GM21528 (cell line): ENCODE measurements at regions not wholly inside any gene's neighbourhood (a gene's known extent, or its start where the extent isn't known, plus 50 kb on each side); places are given as distances from the start of the nearest gene placed in this dataset.

Source experiments
- ATAC-seq: cut with Tn5 transposase; IDR thresholded peaks from one replicate; pipeline ENCODE4 v1.9.1; 2021; ENCODE audit warnings: mild to moderate bottlenecking, moderate library complexity; ENCODE audit not compliant: unreplicated experiment, low FRiP score

GRCh38 chr9:84169240-84169639 lies 171.3 kb downstream of the SLC28A3 start:
- ATAC-seq = no peak

DNA sequence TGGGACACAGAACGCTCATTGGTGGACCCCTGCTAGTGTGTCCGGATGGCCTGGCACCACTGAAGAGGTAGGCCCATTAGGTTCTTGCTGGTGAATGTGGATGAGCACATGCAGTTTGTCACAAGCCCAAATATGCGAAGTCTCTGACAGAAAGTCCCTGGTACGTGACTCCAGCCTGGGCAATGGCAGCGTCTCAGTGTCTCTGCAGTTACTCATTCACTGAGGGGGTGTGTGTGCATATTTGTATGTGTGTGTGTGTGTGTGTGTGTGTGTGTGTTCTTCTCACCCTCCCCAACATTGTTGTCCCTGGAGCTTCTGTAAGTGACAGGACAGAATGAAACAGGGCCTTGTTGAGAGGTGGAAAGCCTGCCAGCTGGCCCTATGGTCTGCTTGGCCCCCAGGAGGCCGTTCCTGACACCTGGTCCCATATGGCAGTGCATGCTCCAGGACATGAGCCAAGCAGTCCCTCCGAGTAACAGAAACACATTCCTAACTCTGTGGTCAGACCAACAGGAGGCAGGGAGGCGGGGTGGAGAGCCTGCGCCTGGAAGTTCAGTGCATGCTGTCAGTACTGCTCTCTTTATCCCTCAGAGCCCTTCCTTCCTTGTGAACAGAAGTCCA lies 169.9 kb downstream of the SLC28A3 start:
- no peak for ATAC-seq

DNA sequence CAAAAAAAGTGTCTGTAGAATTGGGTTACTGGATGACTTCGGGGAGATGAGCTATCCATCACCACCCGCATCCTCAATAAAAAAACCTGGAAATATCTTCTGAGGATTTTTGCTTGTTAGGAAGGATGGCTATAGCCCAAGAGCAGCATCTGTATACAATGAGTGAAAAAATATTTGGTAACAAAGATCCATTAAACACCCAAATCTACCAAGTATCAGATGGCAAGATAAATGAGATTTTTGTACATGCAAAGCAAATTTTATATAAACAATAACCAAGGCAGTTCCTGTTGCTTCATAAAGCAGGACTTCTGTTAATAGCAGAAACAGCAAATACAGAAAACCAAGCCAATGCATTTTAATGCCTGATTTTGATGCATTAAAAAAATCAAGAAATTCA lies 166.6 kb downstream of the SLC28A3 start:
- no peak for ATAC-seq

- no peak for ATAC-seq
Observed at GRCh38 chr9:84174486-84174885, 166.1 kb downstream of the SLC28A3 start.

- ATAC-seq = no peak
Observed at GRCh38 chr9:84177407-84177806, 163.2 kb downstream of the SLC28A3 start.

DNA sequence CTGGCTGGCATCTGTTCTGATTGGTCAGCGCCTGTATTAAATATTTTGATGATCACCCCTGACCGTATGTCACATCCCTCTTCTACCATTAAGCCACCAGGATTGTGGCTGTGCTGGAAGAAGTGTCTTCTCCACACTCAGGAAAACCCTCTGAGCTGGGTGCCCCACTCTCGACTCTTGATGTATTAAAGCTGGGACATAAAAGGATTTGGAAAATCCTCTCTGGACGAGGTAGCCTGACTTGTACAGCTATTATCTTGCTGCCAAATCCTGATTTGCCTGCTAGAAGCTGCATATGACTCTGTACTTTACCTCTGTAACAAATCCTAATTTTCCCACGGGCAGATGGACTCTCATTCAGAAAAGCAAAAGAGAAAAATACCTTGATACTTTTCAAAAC lies 161.0 kb downstream of the SLC28A3 start:
- no peak for ATAC-seq

- ATAC-seq = no peak
Observed at GRCh38 chr9:84187090-84187489, 153.5 kb downstream of the SLC28A3 start.

- ATAC-seq = no peak
Observed at GRCh38 chr9:84189904-84190303, 150.7 kb downstream of the SLC28A3 start.

DNA sequence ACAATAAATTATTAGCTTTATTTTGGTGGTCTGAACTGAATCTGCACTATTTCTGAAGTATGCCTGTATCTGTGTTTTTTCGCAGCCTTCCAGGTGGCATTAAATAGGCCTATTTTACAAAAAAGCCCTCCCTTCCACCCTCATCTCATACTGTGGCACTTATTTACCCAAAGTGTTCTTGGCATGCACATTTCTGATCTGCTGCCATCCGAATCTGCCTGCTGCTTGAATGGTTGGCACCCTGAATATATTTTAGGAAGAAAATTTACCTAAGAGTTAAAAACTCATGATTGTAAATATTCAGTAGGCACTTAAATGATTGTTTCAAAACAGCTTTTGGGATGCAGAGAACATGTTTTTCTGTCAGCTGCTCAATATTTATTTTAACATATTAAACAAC lies 150.1 kb downstream of the SLC28A3 start:
- ATAC-seq = no peak

DNA sequence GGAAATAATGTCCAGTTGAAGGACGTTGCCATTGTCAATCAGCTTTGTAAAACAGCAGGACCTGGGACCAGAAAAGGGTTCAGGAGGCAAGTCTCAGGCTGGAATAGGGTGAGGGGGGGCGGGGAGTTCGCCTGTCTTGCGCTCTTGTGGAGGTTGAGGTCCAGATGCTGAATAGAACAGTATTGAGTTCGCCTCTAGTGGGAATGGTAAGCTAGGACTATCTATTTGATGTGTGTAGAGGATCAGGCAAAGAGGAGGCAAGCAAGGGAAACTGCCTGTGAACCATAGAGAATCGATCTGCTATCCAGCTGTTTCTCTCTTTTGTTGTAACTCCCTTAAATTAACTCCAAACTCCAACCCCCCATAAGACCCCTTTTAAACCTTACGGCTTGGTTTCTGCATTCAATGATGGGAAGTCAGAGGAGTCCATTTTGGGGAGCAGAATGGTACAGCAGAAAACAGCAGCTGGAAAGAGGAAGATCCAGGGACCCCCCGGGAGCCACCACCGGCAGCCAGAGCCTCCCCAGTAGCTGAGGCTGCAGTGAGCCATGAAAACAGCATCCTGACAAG lies 133.7 kb downstream of the SLC28A3 start:
- ATAC-seq = no peak

DNA sequence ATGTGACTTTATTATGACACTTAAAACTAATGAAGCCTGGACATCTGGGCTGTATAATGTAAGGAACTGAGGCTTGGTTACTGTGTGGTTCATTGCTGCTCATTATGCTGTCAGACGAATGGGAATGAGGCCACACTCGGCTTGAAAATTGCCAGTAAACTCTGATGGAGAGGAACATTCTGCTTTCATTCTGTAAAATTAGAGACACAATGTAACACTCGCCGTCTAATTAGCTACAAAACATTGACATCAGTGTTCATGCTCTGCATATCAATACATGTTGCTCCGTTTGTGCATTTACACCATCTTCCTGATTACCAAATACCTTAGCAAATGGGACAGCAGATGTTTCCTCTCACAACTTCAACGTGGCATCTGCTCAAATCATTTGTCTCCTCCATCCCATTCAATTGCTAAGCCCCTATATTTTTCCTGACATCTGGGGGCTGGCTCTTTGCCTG lies 133.0 kb downstream of the SLC28A3 start:
- ATAC-seq = no peak

GRCh38 chr9:84212246-84212645 lies 128.3 kb downstream of the SLC28A3 start:
- no peak for ATAC-seq

DNA sequence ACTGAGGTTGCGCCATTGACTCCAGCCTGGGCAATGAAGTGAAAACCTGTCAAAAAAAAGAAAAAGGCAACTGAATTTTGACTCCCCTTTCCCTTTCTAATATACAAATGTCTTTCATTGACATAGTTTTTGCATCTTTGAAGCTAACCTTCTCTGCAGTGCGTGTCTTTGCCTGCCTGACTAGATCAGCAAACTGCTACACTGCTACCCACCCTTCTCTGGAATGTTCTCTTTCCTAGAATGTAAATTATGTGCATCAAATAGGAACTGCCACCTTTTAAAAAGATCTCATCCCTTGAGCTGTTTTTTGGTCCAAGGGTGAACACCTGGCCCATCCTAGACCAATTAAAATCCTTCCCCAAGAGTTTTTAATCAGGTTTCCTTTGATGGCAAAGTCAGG lies 127.6 kb downstream of the SLC28A3 start:
- ATAC-seq = no peak

- ATAC-seq = no peak
Observed at GRCh38 chr9:84216151-84216550, 124.4 kb downstream of the SLC28A3 start.

- ATAC-seq = no peak
Observed at GRCh38 chr9:84218322-84218721, 122.2 kb downstream of the SLC28A3 start.

DNA sequence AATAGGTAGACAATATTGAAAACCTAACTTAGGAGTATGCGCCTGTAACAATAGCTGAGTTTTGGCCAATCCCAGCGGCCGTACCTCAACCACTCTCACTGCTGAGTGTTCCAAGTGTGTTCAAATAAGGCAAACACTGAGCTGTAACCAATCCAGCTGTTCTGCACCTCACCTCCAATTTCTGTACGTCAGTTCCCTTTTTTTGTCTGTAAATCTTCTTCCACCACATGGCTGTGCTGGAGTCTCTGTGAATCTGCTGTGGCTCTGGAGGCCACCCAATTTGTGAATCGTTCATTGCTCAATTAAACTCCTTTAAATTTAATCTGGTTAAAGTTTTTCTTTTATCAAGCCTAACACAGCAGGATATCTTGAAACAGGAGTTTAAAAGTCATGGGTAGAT lies 116.3 kb downstream of the SLC28A3 start:
- ATAC-seq = no peak
